OCI-LY7 (cell line): ENCODE measurements at regions not wholly inside any gene's neighbourhood (a gene's known extent, or its start where the extent isn't known, plus 50 kb on each side); places are given as distances from the start of the nearest gene placed in this dataset.

Experiments
- BruUV-seq: library from RNA; stranded (reverse); fragments of 400-500 nt; replicated peaks from 2 replicates; lab custom pipeline; 2021; lab: Mats Ljungman, UMichigan
- CTCF ChIA-PET: fragments of 300-600 bp; sonication (Branson Sonifier 250); formaldehyde crosslinking; loops from one replicate; lab custom pipeline; 2022; ENCODE audit warnings: antibody characterized with exemption; ENCODE audit not compliant: unreplicated experiment; lab: Charles Lee
- POLR2A ChIA-PET: fragments of 300-600 bp; sonication (Branson Sonifier 250); formaldehyde crosslinking; loops from one replicate; lab custom pipeline; 2022; ENCODE audit warnings: antibody characterized with exemption; lab: Charles Lee
- DNase-seq: peaks from one replicate; pipeline ENCODE4 v3.0.0-alpha.2; 2015; ENCODE audit warnings: low spot score
- H2AFZ ChIP-seq: fragments of 200-600 bp; sonication (generic), shearing (Covaris generic); 2 replicates; pipeline ENCODE4 v1.6.1; 2014; ENCODE audit warnings: mild to moderate bottlenecking, antibody characterized with exemption, low read length, moderate library complexity
- H3K27ac ChIP-seq: fragments of 200-600 bp; sonication (generic); 2 replicates; pipeline ENCODE4 v1.5.1; 2014; ENCODE audit warnings: mixed run types, low read depth, mild to moderate bottlenecking, moderate library complexity, low read length, inconsistent platforms; ENCODE audit not compliant: poor library complexity, severe bottlenecking
- H3K36me3 ChIP-seq: fragments of 200-600 bp; sonication (generic); 2 replicates; pipeline ENCODE4 v1.6.1; 2014; ENCODE audit warnings: mild to moderate bottlenecking, antibody characterized with exemption, low read length, moderate library complexity, mixed read lengths; ENCODE audit not compliant: insufficient read depth
- H3K4me1 ChIP-seq: fragments of 200-600 bp; sonication (generic); 2 replicates; pipeline ENCODE4 v1.5.1; 2014; ENCODE audit warnings: mild to moderate bottlenecking, low read length; ENCODE audit not compliant: insufficient read depth, poor library complexity, severe bottlenecking
- H3K4me2 ChIP-seq: fragments of 200-600 bp; sonication (generic); 2 replicates; pipeline ENCODE4 v1.6.1; 2014; ENCODE audit warnings: mild to moderate bottlenecking, low read length
- H3K4me3 ChIP-seq: fragments of 200-600 bp; sonication (generic); 2 replicates; pipeline ENCODE4 v1.5.1; 2014; ENCODE audit warnings: mild to moderate bottlenecking, low read depth, low read length; ENCODE audit not compliant: poor library complexity, severe bottlenecking
- H3K79me2 ChIP-seq: fragments of 200-600 bp; sonication (generic); 2 replicates; pipeline ENCODE4 v1.6.1; 2016; ENCODE audit warnings: low read depth, mild to moderate bottlenecking, low read length, moderate library complexity, mixed read lengths; ENCODE audit not compliant: insufficient read depth
- H3K9me2 ChIP-seq: fragments of 200-600 bp; sonication (generic); 2 replicates; pipeline ENCODE4 v1.6.1; 2016; ENCODE audit warnings: mild to moderate bottlenecking, low read length, mixed read lengths; ENCODE audit not compliant: insufficient read depth
- H3K9me3 ChIP-seq: fragments of 200-600 bp; sonication (generic); 2 replicates; pipeline ENCODE4 v1.6.1; 2014; ENCODE audit warnings: mild to moderate bottlenecking, mixed run types, low read length, mixed read lengths
- H4K20me1 ChIP-seq: fragments of 200-600 bp; sonication (generic); 2 replicates; pipeline ENCODE4 v1.6.1; 2014; ENCODE audit warnings: mild to moderate bottlenecking, antibody characterized with exemption, low read length, moderate library complexity, mixed read lengths; ENCODE audit not compliant: insufficient read depth
- CTCF ChIP-seq: fragments of 200-600 bp; sonication (generic); conservative IDR thresholded peaks from 2 replicates; pipeline ENCODE4 v1.5.1; 2014; ENCODE audit warnings: mild to moderate bottlenecking, antibody characterized with exemption, low read length, moderate library complexity, mixed read lengths
- EZH2phosphoT487 ChIP-seq: fragments of 200-600 bp; sonication (generic); IDR thresholded peaks from 2 replicates; pipeline ENCODE4 v1.6.1; 2018; ENCODE audit warnings: low read depth, borderline replicate concordance, mild to moderate bottlenecking, mixed run types, antibody characterized with exemption, low read length, moderate library complexity, mixed read lengths
- intact Hi-C: fragments of 100-400 bp; cut with micrococcal nuclease; formaldehyde crosslinking; loops from one replicate; pipeline ENCODE4 v1.10.0; 2022; ENCODE audit not compliant: unreplicated experiment

GRCh38 chr2:67532387-67532786 lies 135.3 kb downstream of the ETAA1 start:
- POLR2A ChIA-PET, result no interaction called here
- no peaks in the 10 kb centered on the region for H4K20me1 ChIP-seq
- H3K4me2 ChIP-seq, result no peak overlapping the region
- H3K36me3 ChIP-seq, result no peaks in the 10 kb centered on the region
- no peak overlapping the region for H3K4me3 ChIP-seq
- CTCF ChIA-PET, result no interaction called here
- no peak for TF ChIP-seq CTCF
- no peak for TF ChIP-seq EZH2phosphoT487
- DNase-seq, result no peak
- H3K79me2 ChIP-seq, result no peaks in the 10 kb centered on the region
- BruUV-seq, result no TSS peak
- no peak overlapping the region for H2AFZ ChIP-seq
- H3K4me1 ChIP-seq, result no peaks in the 10 kb centered on the region
- intact Hi-C loops, result no loop called here
- no peaks in the 10 kb centered on the region for H3K9me3 ChIP-seq
- H3K9me2 ChIP-seq, result no peaks in the 10 kb centered on the region
- H3K27ac ChIP-seq, result no peak overlapping the region

- TF ChIP-seq CTCF (no peak), EZH2phosphoT487 (no peak)
- no peaks in the 10 kb centered on the region for H3K9me2 ChIP-seq
- POLR2A ChIA-PET, result interaction anchor here (1.7 kb wide), 1 partner anchor 10 kb away, joined by 5 read pairs; no protein-coding TSS in a partner anchor
- CTCF ChIA-PET, result no interaction called here
- H3K4me2 ChIP-seq, result no peak overlapping the region
- no peak for DNase-seq
- H3K79me2 ChIP-seq, result no peaks in the 10 kb centered on the region
- H3K9me3 ChIP-seq, result peaks cover 5% of the 10 kb centered on the region; the same call in 1 of the 2 replicates
- no TSS peak for BruUV-seq
- H3K36me3 ChIP-seq, result no peaks in the 10 kb centered on the region
- no peak overlapping the region for H3K4me3 ChIP-seq
- no peaks in the 10 kb centered on the region for H4K20me1 ChIP-seq
- intact Hi-C loops, result no loop called here
- H3K4me1 ChIP-seq, result no peaks in the 10 kb centered on the region
- H3K27ac ChIP-seq, result no peak overlapping the region
- H2AFZ ChIP-seq, result no peak overlapping the region
Observed at GRCh38 chr2:67534745-67535144, 137.6 kb downstream of the ETAA1 start.

- ChIA-PET POLR2A (no interaction called here), CTCF (no interaction called here)
- no peaks in the 10 kb centered on the region for H3K36me3 ChIP-seq
Observed at GRCh38 chr2:67540962-67541361, 143.8 kb downstream of the ETAA1 start.

More at GRCh38 chr2:67540962-67541361, 143.8 kb downstream of the ETAA1 start:
- no peak for DNase-seq
- Histone ChIP-seq H2AFZ (no peak overlapping the region), H3K27ac (no peak overlapping the region), H3K9me3 (peaks cover 5% of the 10 kb centered on the region; the same call in 1 of the 2 replicates), H3K4me2 (no peak overlapping the region), H4K20me1 (no peaks in the 10 kb centered on the region), H3K4me1 (no peaks in the 10 kb centered on the region), H3K4me3 (no peak overlapping the region), H3K79me2 (no peaks in the 10 kb centered on the region), H3K9me2 (no peaks in the 10 kb centered on the region)
- TF ChIP-seq CTCF (no peak), EZH2phosphoT487 (no peak)
- BruUV-seq, result no TSS peak
- intact Hi-C loops, result no loop called here
